T-cell (primary cell): ENCODE measurements at regions not wholly inside any gene's neighbourhood (a gene's known extent, or its start where the extent isn't known, plus 50 kb on each side); places are given as distances from the start of the nearest gene placed in this dataset.

Source experiments
- ATAC-seq, 4 experiments: fragments of 200-7000 bp in 3 of 4; fragments of 150-1000 bp in 1 of 4; cut with Tn5 transposase; replicated peaks in 1 of 4; 1 replicate in 3 of 4; 2 replicates in 1 of 4; pipeline ENCODE4 v1.10.0; 2021; ENCODE audit warnings: moderate library complexity in 3 of 4, mild to moderate bottlenecking in 2 of 4, moderate number of reproducible peaks in 1 of 4
- CTCF ChIA-PET, 2 donors: fragments of 300-600 bp; sonication (Branson Sonifier 250); formaldehyde crosslinking; loops; one replicate each; lab custom pipeline; 2022; ENCODE audit warnings: antibody characterized with exemption in 2 of 2; lab: Charles Lee
- POLR2A ChIA-PET, 2 donors: fragments of 300-600 bp; sonication (Branson Sonifier 250); formaldehyde crosslinking; loops; one replicate each; lab custom pipeline; 2022; ENCODE audit warnings: antibody characterized with exemption in 2 of 2; lab: Charles Lee
- DNase-seq, 35 experiments: peaks; one replicate each; pipeline versions ENCODE4 v3.0.0 to v3.0.0-alpha.2; 2013 to 2023
- H3K27ac ChIP-seq: one replicate; pipeline ENCODE4 v1.5.1; 2013; ENCODE audit warnings: low read length
- H3K27me3 ChIP-seq, 2 experiments: replicated peaks in 1 of 2; 1 replicate in 1 of 2; 2 replicates in 1 of 2; pipeline versions ENCODE4 v1.6.1 to v1.7.0; 2013; ENCODE audit warnings: low read length in 1 of 2, mixed read lengths in 1 of 2; ENCODE audit not compliant: control insufficient read depth in 2 of 2, insufficient read depth in 2 of 2; ENCODE audit errors: extremely low read depth in 1 of 2
- H3K36me3 ChIP-seq, 2 donors: 1 replicate in 1 of 2; 2 replicates in 1 of 2; pipeline versions ENCODE4 v1.6.1 to v1.7.0; 2013; ENCODE audit warnings: low read length in 1 of 2; ENCODE audit not compliant: control insufficient read depth in 2 of 2, insufficient read depth in 1 of 2; ENCODE audit errors: extremely low read depth in 1 of 2
- H3K4me1 ChIP-seq, 2 experiments: 1 replicate in 1 of 2; 2 replicates in 1 of 2; pipeline versions ENCODE4 v1.6.1 to v1.7.0; 2013; ENCODE audit warnings: low read length in 2 of 2, mixed read lengths in 1 of 2; ENCODE audit not compliant: insufficient read depth in 2 of 2, control insufficient read depth in 1 of 2; ENCODE audit errors: extremely low read depth in 1 of 2
- H3K4me3 ChIP-seq, 2 donors: 1 replicate in 1 of 2; 2 replicates in 1 of 2; pipeline versions ENCODE4 v1.5.1 to v1.7.0; 2013; ENCODE audit warnings: mild to moderate bottlenecking in 2 of 2, low read length in 1 of 2, moderate library complexity in 1 of 2; ENCODE audit not compliant: control insufficient read depth in 1 of 2; ENCODE audit errors: extremely low read depth in 1 of 2
- H3K9me3 ChIP-seq: 2 replicates; pipeline ENCODE4 v1.7.0; 2013
- H3K27ac Mint-ChIP-seq, 2 donors: one replicate each; pipeline ENCODE4 v1.8.0; 2020 to 2021; ENCODE audit warnings: mild to moderate bottlenecking in 2 of 2, mixed read lengths in 2 of 2
- H3K27me3 Mint-ChIP-seq, 2 donors: one replicate each; pipeline ENCODE4 v1.8.0; 2021 to 2022; ENCODE audit warnings: mixed read lengths in 2 of 2
- H3K36me3 Mint-ChIP-seq: one replicate; pipeline ENCODE4 v1.8.0; 2021; ENCODE audit warnings: mixed read lengths
- H3K4me1 Mint-ChIP-seq, 3 donors: one replicate each; pipeline ENCODE4 v1.8.0; 2020 to 2022; ENCODE audit warnings: mixed read lengths in 3 of 3, mild to moderate bottlenecking in 1 of 3
- H3K4me3 Mint-ChIP-seq, 3 donors: one replicate each; pipeline ENCODE4 v1.8.0; 2020 to 2022; ENCODE audit warnings: mild to moderate bottlenecking in 3 of 3, mixed read lengths in 3 of 3, moderate library complexity in 3 of 3
- H3K9me3 Mint-ChIP-seq, 3 donors: one replicate each; pipeline ENCODE4 v1.8.0; 2020 to 2022; ENCODE audit warnings: mixed read lengths in 3 of 3
- WGBS: methylation state at CpG from one replicate; pipeline ENCODE4 v1.1.5; 2013; ENCODE audit warnings: missing lambda C conversion rate; ENCODE audit not compliant: insufficient coverage; 5-methylcytosine and 5-hydroxymethylcytosine counted together

DNA sequence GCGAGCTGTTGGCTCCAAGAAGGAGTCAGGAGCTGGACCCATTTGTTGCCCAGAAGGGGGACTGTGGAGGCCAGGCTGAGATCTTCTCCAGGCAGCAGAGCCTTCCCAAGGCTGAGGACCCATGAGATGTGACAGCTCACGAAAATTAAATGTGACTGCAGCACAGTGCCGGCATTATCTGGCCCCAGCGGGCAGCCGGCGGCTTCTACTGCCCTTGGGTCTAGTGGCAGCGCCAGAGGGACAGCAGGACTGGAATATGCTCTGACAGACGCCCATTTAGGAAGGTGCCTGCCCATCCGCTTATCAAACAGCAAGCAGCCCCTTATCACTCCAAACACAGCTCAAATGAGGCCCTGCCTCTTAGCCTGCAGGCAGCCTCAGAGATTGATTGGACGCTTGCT is 122.9 kb upstream of the LYZL2 start:
- POLR2A ChIA-PET, result no interaction called here
- H3K36me3 Mint-ChIP-seq, result no peaks in the 10 kb centered on the region
- ATAC-seq, result no peak
- Histone ChIP-seq H3K27ac (no peak overlapping the region), H3K36me3 (no peaks in the 10 kb centered on the region), H3K4me3 (no peak overlapping the region), H3K9me3 (no peaks in the 10 kb centered on the region), H3K4me1 (peaks cover 6 to 42% of the 10 kb centered on the region in 2 experiments), H3K27me3 (no peaks in the 10 kb centered on the region)
- no peak overlapping the region for H3K27ac Mint-ChIP-seq
- 93% methylated on average over 7 of the region's 10 CpGs for WGBS
- no peak for DNase-seq
- CTCF ChIA-PET, result interaction anchor here in 1 of 2 donors (0.5 to 1.8 kb wide), 9 partner anchors 11 to 1373 kb away, joined by 3 to 12 read pairs (median 4); no protein-coding TSS in a partner anchor
- peaks cover 0 to 4% of the 10 kb centered on the region in 2 donors for H3K27me3 Mint-ChIP-seq
- H3K4me3 Mint-ChIP-seq, result no peak overlapping the region
- peaks cover 19 to 30% (median 23%) of the 10 kb centered on the region in 3 donors for H3K4me1 Mint-ChIP-seq
- H3K9me3 Mint-ChIP-seq, result no peaks in the 10 kb centered on the region

DNA sequence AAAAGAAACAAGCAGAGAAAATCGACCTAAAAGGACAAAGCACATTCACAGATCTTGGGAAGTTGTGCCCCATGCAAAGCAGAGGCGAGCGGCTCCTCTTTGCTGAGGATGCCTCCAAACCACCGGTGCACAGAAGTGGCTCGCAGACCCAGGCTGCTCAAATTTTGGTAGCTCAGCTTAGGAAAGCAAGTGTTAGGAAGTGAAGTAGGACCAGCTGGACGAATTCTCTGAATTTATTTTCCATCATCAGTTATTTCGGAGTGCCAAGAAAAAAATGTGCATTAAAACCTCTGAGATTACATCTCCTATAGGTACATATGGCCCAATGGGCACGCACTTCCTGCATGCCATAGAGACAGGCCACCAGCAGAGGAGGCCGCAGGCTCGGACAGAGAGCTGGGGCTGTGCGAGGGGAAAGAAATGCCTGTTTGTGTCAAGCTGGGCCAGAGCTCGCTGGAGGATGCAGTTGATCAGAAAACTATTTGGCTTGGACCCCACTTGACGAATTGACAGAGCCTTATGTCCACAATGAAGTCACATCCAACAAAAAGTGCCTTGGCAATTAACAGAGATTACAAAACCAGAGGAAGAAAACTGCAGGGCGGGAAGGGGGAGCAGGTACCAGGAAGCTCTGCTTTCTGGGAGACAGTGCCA is 122.3 kb upstream of the LYZL2 start:
- peak in 17 of 35 experiments; percentile 48 to 72 (median 62) for DNase-seq
- Mint-ChIP-seq H3K27ac (peak overlapping the region in 1 of 2 donors; percentile 58), H3K27me3 (peaks cover 0 to 4% of the 10 kb centered on the region in 2 donors), H3K4me3 (peak overlapping the region in 2 of 3 donors; percentile 39 to 45), H3K36me3 (no peaks in the 10 kb centered on the region), H3K9me3 (no peaks in the 10 kb centered on the region), H3K4me1 (peaks cover 19 to 30% (median 23%) of the 10 kb centered on the region in 3 donors)
- Histone ChIP-seq H3K4me3 (no peak overlapping the region), H3K27ac (no peak overlapping the region), H3K36me3 (no peaks in the 10 kb centered on the region), H3K9me3 (no peaks in the 10 kb centered on the region), H3K27me3 (no peaks in the 10 kb centered on the region), H3K4me1 (peaks cover 6 to 49% of the 10 kb centered on the region in 2 experiments)
- 45% methylated on average over 9 of the region's 14 CpGs for WGBS
- CTCF ChIA-PET, result interaction anchor here (0.6 to 1.8 kb wide), 9 partner anchors 10 to 1372 kb away, joined by 3 to 12 read pairs (median 3); no protein-coding TSS in a partner anchor
- ATAC-seq, result peak in 3 of 4 experiments; percentile 68 to 99 (median 84)
- POLR2A ChIA-PET, result no interaction called here

DNA sequence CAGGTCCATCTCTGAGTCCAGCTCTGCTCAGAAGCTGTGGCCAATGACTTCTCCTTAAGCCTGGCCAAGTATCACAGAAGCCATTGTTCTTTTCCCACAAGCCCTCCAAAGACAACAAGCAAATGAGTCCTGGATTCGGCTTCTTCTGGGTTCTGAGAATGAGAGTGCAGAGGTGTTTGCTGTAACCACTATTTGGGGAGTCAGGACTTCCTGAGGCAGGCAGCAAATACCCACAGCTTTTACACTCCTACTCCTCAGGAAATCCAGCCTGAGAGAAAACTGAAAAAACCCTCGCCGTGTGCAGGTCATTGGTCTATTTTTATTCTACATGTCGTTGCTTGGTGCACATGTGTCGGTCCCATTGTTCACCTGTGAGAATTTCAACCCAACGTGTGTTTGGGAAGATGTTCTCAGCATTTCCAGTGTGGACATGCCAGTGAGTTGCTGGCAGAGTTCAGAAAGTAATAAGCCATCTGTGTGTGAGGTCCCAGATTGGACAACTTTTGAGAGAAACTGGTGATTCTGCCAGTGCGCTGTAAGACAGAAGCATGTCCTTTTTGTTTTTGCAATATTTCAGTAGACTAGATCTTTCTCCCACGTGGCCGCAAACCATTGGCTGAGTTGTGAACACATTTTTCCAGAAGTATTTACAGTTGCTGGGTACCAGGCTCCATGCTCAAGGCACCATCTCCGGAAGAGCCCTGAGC is 121.6 kb upstream of the LYZL2 start:
- Mint-ChIP-seq H3K4me1 (peaks cover 19 to 30% (median 23%) of the 10 kb centered on the region in 3 donors), H3K27me3 (peaks cover 0 to 4% of the 10 kb centered on the region in 2 donors), H3K36me3 (no peaks in the 10 kb centered on the region), H3K27ac (peak overlapping the region in 1 of 2 donors; percentile 58), H3K9me3 (no peaks in the 10 kb centered on the region), H3K4me3 (peak overlapping the region in 2 of 3 donors; percentile 39 to 45)
- H3K27me3 ChIP-seq, result peaks cover 0 to 2% of the 10 kb centered on the region in 2 experiments
- no peak overlapping the region for H3K4me3 ChIP-seq
- H3K27ac ChIP-seq, result no peak overlapping the region
- ATAC-seq (peak in 1 of 4 experiments; percentile 26), DNase-seq (peak in 1 of 35 experiments; percentile 27)
- ChIA-PET CTCF (interaction anchor here (0.7 to 1.8 kb wide), 3 partner anchors 665 to 1059 kb away, joined by 3 to 8 read pairs (median 6); no protein-coding TSS in a partner anchor), POLR2A (no interaction called here)
- no peaks in the 10 kb centered on the region for H3K9me3 ChIP-seq
- 34% methylated on average over 9 of the region's 10 CpGs for WGBS
- no peaks in the 10 kb centered on the region for H3K36me3 ChIP-seq
- peaks cover 6 to 49% of the 10 kb centered on the region in 2 experiments for H3K4me1 ChIP-seq

DNA sequence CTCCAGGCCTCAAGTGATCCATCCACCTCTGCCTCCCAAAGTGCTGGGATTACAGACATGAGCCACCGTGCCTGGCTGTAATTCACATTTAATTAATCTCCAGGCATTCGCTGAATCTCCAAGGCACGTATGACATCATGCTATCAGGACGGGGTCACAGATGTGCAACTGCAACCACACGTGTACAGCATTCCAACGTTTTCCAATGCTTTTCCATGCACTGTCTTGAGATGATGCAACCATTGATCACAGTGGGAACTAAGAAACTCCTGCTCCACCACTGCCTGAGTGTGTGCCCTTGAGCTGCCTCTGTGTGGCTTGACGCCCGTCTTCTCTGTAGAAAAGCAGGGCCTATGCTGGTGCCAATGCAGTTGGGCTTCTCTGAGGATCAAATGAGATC is 119.8 kb upstream of the LYZL2 start:
- Histone ChIP-seq H3K9me3 (no peaks in the 10 kb centered on the region), H3K27me3 (peaks cover 0 to 6% of the 10 kb centered on the region in 2 experiments), H3K27ac (no peak overlapping the region), H3K4me3 (no peak overlapping the region), H3K36me3 (no peaks in the 10 kb centered on the region), H3K4me1 (peaks cover 6 to 49% of the 10 kb centered on the region in 2 experiments)
- Mint-ChIP-seq H3K36me3 (no peaks in the 10 kb centered on the region), H3K4me1 (peaks cover 19 to 30% (median 23%) of the 10 kb centered on the region in 3 donors), H3K27me3 (peaks cover 0 to 4% of the 10 kb centered on the region in 2 donors), H3K27ac (no peak overlapping the region), H3K9me3 (no peaks in the 10 kb centered on the region), H3K4me3 (no peak overlapping the region)
- ChIA-PET CTCF (interaction anchor here (0.6 to 1.0 kb wide), 2 partner anchors 9 to 62 kb away, joined by 3 to 4 read pairs; no protein-coding TSS in a partner anchor), POLR2A (interaction anchor here in 1 of 2 donors (0.6 kb wide), 1 partner anchor 1023 kb away, joined by 3 read pairs; no protein-coding TSS in a partner anchor)
- DNase-seq, result no peak
- no peak for ATAC-seq
- 84% methylated on average over 8 of the region's 8 CpGs for WGBS

DNA sequence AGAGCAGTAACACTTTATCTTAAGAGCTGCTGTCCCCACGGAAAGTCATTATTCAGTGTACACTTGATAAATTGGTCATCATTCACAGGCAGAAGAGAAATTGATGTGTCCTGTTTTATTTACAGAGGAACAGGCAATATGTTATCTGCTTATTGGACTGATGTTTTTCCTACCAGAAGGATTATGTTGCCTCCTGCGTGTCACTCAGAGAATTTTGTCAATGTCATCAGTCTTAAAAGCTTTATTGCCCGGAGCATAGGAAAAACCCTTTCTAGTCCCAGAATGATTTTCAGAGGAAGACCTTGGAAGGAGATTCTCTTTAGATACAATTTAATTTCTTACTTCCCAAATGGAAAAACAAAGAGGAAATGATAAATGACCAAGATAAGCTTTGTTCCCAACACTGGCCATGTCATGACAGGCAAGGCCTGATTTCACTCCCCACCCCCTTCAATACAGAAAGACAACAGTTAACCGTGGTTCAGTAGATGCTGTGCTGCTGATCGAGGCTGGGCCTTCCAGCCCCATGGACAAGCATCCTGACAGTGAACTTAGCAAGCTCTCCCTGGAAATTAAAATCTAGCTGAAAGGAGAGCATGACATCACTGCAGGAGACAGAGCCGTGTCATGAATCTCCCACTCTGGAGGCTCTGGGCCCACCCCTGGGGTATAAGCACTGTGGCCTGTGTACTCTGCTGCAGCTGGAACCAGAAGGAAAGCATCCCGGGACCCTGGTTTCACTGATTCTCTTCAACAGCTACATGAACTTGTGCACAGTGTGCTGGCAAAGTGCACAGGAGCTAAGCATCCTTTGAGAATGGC is 118.8 kb upstream of the LYZL2 start:
- no peaks in the 10 kb centered on the region for H3K9me3 Mint-ChIP-seq
- H3K9me3 ChIP-seq, result no peaks in the 10 kb centered on the region
- H3K27me3 ChIP-seq, result peaks cover 0 to 6% of the 10 kb centered on the region in 2 experiments
- H3K27me3 Mint-ChIP-seq, result peaks cover 0 to 4% of the 10 kb centered on the region in 2 donors
- no peak overlapping the region for H3K27ac ChIP-seq
- WGBS, result 80% methylated on average over 5 of the region's 7 CpGs
- no peaks in the 10 kb centered on the region for H3K36me3 ChIP-seq
- ChIA-PET CTCF (interaction anchor here (0.6 kb wide), 2 partner anchors 61 to 940 kb away, joined by 3 read pairs; no protein-coding TSS in a partner anchor), POLR2A (interaction anchor here in 1 of 2 donors (0.6 kb wide), 1 partner anchor 1024 kb away, joined by 3 read pairs; no protein-coding TSS in a partner anchor)
- H3K4me1 Mint-ChIP-seq, result peaks cover 19 to 30% (median 23%) of the 10 kb centered on the region in 3 donors
- DNase-seq (no peak), ATAC-seq (no peak)
- H3K4me3 Mint-ChIP-seq, result no peak overlapping the region
- no peak overlapping the region for H3K4me3 ChIP-seq
- H3K27ac Mint-ChIP-seq, result peak overlapping the region in 1 of 2 donors; percentile 5
- no peaks in the 10 kb centered on the region for H3K36me3 Mint-ChIP-seq
- H3K4me1 ChIP-seq, result peaks cover 6 to 49% of the 10 kb centered on the region in 2 experiments
